Memory B cell (primary cell): ENCODE measurements at regions not wholly inside any gene's neighbourhood (a gene's known extent, or its start where the extent isn't known, plus 50 kb on each side); places are given as distances from the start of the nearest gene placed in this dataset.

ENCODE experiments used
- ATAC-seq: fragments of 150-1000 bp; cut with Tn5 transposase; 2 replicates; pipeline ENCODE4 v1.10.0; 2021; ENCODE audit warnings: low read depth, mild to moderate bottlenecking, moderate library complexity
- DNase-seq, 2 donors: peaks; one replicate each; pipeline ENCODE4 v3.0.0; 2022; ENCODE audit warnings: low spot score in 2 of 2
- H3K27ac Mint-ChIP-seq: one replicate; pipeline ENCODE4 v1.8.0; 2022; ENCODE audit warnings: mild to moderate bottlenecking, moderate library complexity, mixed read lengths
- H3K27me3 Mint-ChIP-seq: one replicate; pipeline ENCODE4 v1.8.0; 2022; ENCODE audit warnings: mixed read lengths
- H3K36me3 Mint-ChIP-seq: one replicate; pipeline ENCODE4 v1.8.0; 2022; ENCODE audit warnings: mild to moderate bottlenecking, mixed read lengths
- H3K4me1 Mint-ChIP-seq: one replicate; pipeline ENCODE4 v1.8.0; 2022; ENCODE audit warnings: mixed read lengths
- H3K4me3 Mint-ChIP-seq: one replicate; pipeline ENCODE4 v1.8.0; 2022; ENCODE audit warnings: mild to moderate bottlenecking, moderate library complexity, mixed read lengths
- H3K9me3 Mint-ChIP-seq: one replicate; pipeline ENCODE4 v1.8.0; 2022; ENCODE audit warnings: mixed read lengths

GRCh38 chr18:27652480-27653121 lies 467.5 kb upstream of the CHST9 start:
- DNase-seq, result no peak
- Mint-ChIP-seq H3K9me3 (peaks cover 1% of the 10 kb centered on the region), H3K36me3 (no peaks in the 10 kb centered on the region), H3K27ac (no peak overlapping the region), H3K4me1 (no peaks in the 10 kb centered on the region), H3K27me3 (no peaks in the 10 kb centered on the region), H3K4me3 (no peak overlapping the region)
- no peak for ATAC-seq

DNA sequence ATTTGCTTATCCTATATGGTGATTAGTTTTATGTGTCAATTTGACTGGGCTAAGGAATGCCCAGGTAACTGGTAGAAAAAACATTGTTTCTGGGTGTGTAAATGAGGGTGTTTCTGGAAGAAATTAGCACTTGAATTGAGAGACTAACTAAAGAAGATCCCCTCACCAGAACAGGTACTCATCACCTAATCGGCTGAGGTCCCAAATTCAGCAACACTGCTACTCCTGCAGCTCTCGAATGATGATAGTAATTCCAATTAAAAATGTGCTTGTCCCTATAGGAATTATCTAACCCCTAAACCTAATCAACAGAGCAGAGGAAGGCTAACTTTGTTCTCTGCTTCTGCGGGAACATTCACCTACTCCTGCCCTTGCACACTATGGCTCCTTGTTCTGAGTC lies 464.5 kb upstream of the CHST9 start:
- H3K27ac Mint-ChIP-seq, result no peak overlapping the region
- DNase-seq (no peak), ATAC-seq (no peak)
- no peak overlapping the region for H3K4me3 Mint-ChIP-seq
- H3K4me1 Mint-ChIP-seq, result no peaks in the 10 kb centered on the region
- no peaks in the 10 kb centered on the region for H3K27me3 Mint-ChIP-seq
- H3K36me3 Mint-ChIP-seq, result no peaks in the 10 kb centered on the region
- peaks cover 1% of the 10 kb centered on the region for H3K9me3 Mint-ChIP-seq

- H3K27me3 Mint-ChIP-seq, result no peaks in the 10 kb centered on the region
- no peaks in the 10 kb centered on the region for H3K4me1 Mint-ChIP-seq
- no peak overlapping the region for H3K4me3 Mint-ChIP-seq
- no peak for ATAC-seq
- no peaks in the 10 kb centered on the region for H3K36me3 Mint-ChIP-seq
- no peak overlapping the region for H3K27ac Mint-ChIP-seq
- DNase-seq, result no peak
- H3K9me3 Mint-ChIP-seq, result no peaks in the 10 kb centered on the region
These were observed 460.8 kb upstream of the CHST9 start for GRCh38 chr18:27645929-27646328.

DNA sequence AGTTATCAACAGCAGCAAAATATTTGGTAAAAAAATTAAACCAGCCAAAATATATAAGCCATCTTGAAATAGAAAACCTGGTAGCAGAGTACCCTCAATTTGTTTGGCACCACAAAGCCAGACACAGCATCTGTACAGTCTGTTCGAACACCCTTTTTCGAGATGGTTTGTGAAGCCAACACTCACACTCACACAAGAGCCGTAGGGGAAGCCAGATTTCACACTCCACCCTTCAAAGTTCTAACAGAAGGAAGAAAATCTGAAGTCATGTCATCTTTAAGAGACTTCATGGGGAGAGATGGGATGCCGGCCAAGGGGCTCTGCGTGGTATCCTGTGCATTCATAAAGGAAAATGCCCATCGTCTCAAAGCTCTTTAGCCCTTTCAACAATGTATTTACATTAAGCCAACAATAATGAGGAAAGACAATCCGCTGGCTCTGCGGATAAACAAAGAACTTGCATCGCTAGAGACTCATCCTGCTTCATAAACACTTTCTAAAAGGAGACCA lies 451.5 kb upstream of the CHST9 start:
- H3K4me1 Mint-ChIP-seq, result no peaks in the 10 kb centered on the region
- H3K27me3 Mint-ChIP-seq, result no peaks in the 10 kb centered on the region
- H3K4me3 Mint-ChIP-seq, result no peak overlapping the region
- H3K36me3 Mint-ChIP-seq, result no peaks in the 10 kb centered on the region
- no peak overlapping the region for H3K27ac Mint-ChIP-seq
- peaks cover 3% of the 10 kb centered on the region for H3K9me3 Mint-ChIP-seq
- ATAC-seq, result no peak
- no peak for DNase-seq

- Mint-ChIP-seq H3K4me3 (no peak overlapping the region), H3K9me3 (peaks cover 2% of the 10 kb centered on the region), H3K4me1 (no peaks in the 10 kb centered on the region)
These were observed 447.6 kb upstream of the CHST9 start for GRCh38 chr18:27632706-27633105.

DNA sequence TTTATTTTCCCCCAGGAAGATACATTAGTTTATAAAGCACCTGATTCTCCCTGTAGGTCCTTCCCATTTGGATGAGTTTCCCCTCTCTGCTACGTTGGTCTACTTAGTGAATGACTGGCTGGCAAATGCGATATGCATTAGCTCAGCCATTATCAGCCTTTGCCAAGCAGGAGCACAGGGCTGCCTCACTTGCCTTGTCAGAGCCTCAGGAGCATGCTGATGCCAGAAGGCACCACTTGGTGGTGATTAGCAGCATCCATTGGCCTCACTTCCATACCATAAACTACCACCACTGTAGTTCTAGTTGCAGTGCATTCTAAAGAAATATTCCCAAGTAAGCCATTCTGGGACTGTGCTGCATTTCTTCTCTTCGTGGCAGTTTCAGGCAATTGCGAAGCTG lies 442.8 kb upstream of the CHST9 start:
- ATAC-seq, result no peak
- Mint-ChIP-seq H3K27me3 (no peaks in the 10 kb centered on the region), H3K4me3 (no peak overlapping the region), H3K9me3 (peaks cover 2% of the 10 kb centered on the region), H3K27ac (no peak overlapping the region), H3K36me3 (no peaks in the 10 kb centered on the region), H3K4me1 (no peaks in the 10 kb centered on the region)
- DNase-seq, result no peak

More at GRCh38 chr18:27632706-27633105, 447.6 kb upstream of the CHST9 start:
- Mint-ChIP-seq H3K27ac (no peak overlapping the region), H3K36me3 (no peaks in the 10 kb centered on the region), H3K27me3 (no peaks in the 10 kb centered on the region)
- no peak for DNase-seq
- no peak for ATAC-seq

DNA sequence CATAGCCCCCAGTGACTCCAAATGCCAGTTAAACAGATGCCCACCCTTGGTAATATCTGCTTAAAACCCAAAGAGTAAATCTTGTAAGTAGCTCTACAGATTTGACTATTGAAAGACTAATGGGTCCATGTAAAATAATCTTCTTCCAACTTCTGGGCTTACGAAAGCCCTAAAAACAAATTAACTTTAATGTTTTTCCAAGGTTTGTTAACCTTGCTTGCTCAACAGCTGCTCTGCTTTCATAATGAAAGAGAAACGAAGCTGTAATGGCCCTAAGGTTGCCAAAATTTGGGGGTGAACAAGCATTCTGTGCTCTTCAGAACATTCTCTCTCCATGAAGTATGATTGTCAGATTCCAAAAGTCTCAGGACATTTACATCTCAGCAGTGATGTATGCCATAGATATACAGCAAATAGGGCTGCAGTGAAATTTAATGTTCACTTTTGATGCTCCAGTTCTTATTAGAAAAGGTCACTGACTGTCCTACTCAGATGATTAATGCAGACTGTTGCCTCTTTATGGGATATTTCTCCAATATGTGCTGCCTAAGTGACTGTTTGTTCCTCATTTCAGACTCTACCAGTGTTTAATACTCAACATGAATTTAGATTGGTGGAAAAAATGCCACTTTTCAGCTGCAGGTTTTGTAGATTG lies 436.3 kb upstream of the CHST9 start:
- DNase-seq (no peak), ATAC-seq (no peak)
- H3K27me3 Mint-ChIP-seq, result no peaks in the 10 kb centered on the region
- no peaks in the 10 kb centered on the region for H3K36me3 Mint-ChIP-seq
- H3K9me3 Mint-ChIP-seq, result peaks cover 3% of the 10 kb centered on the region
- H3K27ac Mint-ChIP-seq, result no peak overlapping the region
- no peak overlapping the region for H3K4me3 Mint-ChIP-seq
- no peaks in the 10 kb centered on the region for H3K4me1 Mint-ChIP-seq

DNA sequence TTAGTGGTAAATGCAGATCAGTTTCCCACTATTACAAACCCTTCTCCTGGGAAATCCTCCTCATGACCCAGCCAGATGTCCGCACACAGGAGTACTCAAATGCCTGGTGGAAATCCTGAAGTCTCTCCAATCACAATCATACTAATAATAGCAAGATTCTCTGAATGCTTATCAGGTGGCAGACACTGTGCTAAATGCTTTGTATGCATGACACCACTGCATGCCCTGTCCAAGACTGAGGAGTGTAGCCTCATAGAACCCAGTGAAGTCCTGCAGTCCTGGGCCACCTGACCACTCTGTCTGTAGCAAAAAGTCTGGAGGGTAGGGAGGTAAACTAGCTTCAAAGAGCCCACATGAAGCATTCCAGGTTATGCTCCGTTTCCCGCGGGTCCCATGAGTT lies 434.8 kb upstream of the CHST9 start:
- Mint-ChIP-seq H3K27ac (no peak overlapping the region), H3K27me3 (no peaks in the 10 kb centered on the region), H3K36me3 (no peaks in the 10 kb centered on the region), H3K4me1 (no peaks in the 10 kb centered on the region), H3K9me3 (peaks cover 3% of the 10 kb centered on the region), H3K4me3 (no peak overlapping the region)
- ATAC-seq (no peak), DNase-seq (no peak)

DNA sequence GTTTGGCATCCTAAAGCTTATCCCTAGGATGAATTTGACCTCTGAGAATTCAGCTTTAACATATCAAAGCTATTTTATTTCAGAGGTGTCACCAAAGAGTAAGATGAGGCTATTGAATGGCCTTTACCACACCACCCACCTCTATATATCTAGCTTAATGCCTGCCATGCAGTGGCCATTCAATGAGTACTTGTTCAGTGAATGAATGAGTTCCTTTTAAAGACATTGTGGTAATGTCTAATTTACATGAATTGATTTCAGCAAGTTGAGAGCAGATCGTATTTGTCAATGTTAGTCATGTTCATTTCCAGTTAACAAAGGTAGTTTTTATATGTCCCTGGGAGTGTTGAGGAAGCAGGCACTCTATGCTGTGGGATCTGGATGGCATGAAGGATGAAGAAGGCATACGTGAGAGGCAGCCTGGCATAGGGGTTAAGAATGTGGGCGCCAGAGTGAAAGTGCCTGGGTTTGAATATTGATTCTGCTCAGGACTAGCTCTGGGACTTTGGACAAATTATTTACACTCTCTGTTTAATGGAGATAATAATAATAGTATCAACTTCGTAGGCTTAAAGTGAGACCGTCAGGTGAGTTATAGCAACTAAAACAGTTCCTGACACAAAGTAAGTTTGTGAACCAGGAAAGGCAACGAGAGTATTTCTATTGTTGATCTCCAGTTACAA lies 434.1 kb upstream of the CHST9 start:
- DNase-seq, result no peak
- Mint-ChIP-seq H3K36me3 (no peaks in the 10 kb centered on the region), H3K27me3 (no peaks in the 10 kb centered on the region), H3K4me1 (no peaks in the 10 kb centered on the region), H3K4me3 (no peak overlapping the region), H3K9me3 (peaks cover 3% of the 10 kb centered on the region), H3K27ac (no peak overlapping the region)
- no peak for ATAC-seq

DNA sequence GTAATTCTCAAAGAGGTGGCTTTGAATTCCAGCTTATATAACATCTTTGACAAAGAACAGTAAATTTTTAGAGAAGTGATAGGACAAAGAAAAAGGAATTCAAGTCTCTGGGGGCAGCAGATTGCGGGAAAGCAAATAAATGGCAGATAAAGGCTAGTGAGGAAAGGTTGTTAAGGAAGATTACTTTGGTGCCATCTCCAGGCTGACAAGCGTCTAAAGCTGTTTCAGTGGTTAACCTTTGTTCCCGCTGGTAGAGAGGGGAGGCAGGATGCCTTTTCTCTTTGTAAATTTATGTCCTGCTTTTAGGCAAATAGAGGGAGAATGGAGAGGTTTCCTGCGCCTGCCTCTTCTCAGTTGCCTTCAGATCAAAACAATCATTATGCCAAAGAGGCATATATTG lies 431.2 kb upstream of the CHST9 start:
- no peak overlapping the region for H3K4me3 Mint-ChIP-seq
- H3K9me3 Mint-ChIP-seq, result peaks cover 3% of the 10 kb centered on the region
- H3K27ac Mint-ChIP-seq, result no peak overlapping the region
- ATAC-seq (no peak), DNase-seq (no peak)
- H3K4me1 Mint-ChIP-seq, result no peaks in the 10 kb centered on the region
- H3K36me3 Mint-ChIP-seq, result no peaks in the 10 kb centered on the region
- no peaks in the 10 kb centered on the region for H3K27me3 Mint-ChIP-seq

DNA sequence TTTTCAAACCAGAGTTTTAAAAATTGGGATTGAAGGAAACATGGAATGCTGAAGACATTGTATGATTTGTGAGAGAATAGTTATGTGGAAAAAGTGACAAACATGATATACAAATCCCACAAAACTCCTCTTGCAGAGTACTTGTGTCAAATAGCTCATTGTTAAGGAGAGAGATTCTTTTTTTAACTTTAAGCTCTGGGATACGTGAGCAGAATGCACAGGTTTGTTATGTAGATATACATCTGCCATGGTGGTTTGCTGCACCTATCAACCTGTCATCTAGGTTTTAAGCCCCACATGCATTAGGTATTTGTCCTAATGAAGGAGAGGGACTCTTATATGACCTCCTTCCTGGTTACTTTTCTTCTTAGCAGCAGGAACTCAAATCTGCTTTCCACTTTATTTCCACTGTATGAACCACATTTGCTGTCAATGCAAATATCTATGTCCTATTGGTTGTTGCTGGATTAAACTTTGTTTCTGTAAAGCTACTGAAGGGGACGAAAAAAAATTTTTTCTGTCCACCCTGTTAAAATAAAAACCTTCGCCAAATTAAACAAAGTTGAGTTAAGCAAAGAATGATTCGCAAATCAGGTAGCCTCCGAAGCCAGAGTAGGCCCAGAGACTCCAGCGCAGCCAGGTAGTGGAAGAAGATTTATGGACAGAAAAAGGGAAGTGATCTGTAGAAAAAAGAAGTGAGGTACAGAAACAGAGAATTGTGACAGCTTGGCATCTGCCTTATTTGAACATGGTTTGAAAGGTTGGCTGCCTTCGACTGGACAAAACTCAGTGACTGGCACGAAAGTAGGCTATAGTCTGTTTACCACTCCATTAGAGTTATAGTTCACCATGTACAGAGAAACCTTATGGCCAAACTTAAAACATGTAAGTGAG lies 430.1 kb upstream of the CHST9 start:
- Mint-ChIP-seq H3K4me1 (no peaks in the 10 kb centered on the region), H3K4me3 (no peak overlapping the region), H3K27me3 (no peaks in the 10 kb centered on the region), H3K36me3 (no peaks in the 10 kb centered on the region), H3K27ac (no peak overlapping the region), H3K9me3 (peaks cover 3% of the 10 kb centered on the region)
- ATAC-seq (no peak), DNase-seq (no peak)

DNA sequence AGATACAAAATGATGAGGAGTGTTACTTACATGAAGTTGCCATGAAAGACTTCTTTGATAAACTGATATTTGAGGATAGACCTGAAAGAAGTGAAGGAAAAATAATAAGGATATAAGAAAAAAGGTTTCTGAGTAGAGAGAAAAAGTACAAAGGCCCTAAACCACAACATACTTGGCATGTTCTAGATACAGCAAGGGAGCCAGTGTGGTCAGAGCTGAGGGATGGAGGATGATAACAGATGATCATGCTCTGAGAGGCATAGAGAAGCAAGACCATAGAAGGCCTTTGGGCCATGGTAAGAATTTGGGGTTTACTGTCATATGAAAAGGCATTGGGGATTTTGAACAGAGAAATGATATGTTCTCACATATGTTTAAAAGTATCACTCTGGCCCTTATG lies 424.1 kb upstream of the CHST9 start:
- H3K36me3 Mint-ChIP-seq, result no peaks in the 10 kb centered on the region
- no peak overlapping the region for H3K4me3 Mint-ChIP-seq
- H3K27ac Mint-ChIP-seq, result no peak overlapping the region
- DNase-seq (no peak), ATAC-seq (no peak)
- no peaks in the 10 kb centered on the region for H3K9me3 Mint-ChIP-seq
- H3K27me3 Mint-ChIP-seq, result no peaks in the 10 kb centered on the region
- no peaks in the 10 kb centered on the region for H3K4me1 Mint-ChIP-seq

GRCh38 chr18:27608742-27609141 lies 423.6 kb upstream of the CHST9 start:
- Mint-ChIP-seq H3K4me1 (no peaks in the 10 kb centered on the region), H3K27me3 (no peaks in the 10 kb centered on the region), H3K27ac (no peak overlapping the region), H3K36me3 (no peaks in the 10 kb centered on the region), H3K4me3 (no peak overlapping the region), H3K9me3 (no peaks in the 10 kb centered on the region)
- no peak for ATAC-seq
- no peak for DNase-seq

DNA sequence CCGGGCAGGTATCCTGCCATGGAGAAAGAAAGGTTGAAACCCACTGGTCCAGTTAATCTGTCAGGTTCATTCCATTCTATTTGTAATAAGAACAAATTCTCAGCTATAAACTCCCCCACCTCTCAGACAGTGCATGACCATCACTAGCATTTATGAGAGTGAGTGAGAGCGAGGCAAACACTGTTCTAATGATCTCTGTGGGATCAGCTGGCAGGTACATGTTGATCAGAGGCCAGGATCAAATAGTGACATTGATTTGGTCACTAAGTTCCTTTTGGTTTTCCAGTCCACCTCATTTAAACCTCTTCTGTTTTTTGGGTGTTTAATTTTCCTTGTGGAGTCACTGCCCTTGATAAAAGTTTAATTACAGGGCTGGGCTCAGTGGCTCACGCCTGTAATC lies 423.1 kb upstream of the CHST9 start:
- Mint-ChIP-seq H3K36me3 (no peaks in the 10 kb centered on the region), H3K4me1 (no peaks in the 10 kb centered on the region), H3K27me3 (no peaks in the 10 kb centered on the region), H3K9me3 (no peaks in the 10 kb centered on the region), H3K27ac (no peak overlapping the region), H3K4me3 (no peak overlapping the region)
- no peak for DNase-seq
- no peak for ATAC-seq
